Heart right ventricle (tissue), 16 donors: ENCODE measurements at regions not wholly inside any gene's neighbourhood (a gene's known extent, or its start where the extent isn't known, plus 50 kb on each side); places are given as distances from the start of the nearest gene placed in this dataset.

Source experiments
- ATAC-seq, 8 donors: fragments of 200-7000 bp; cut with Tn5 transposase; one replicate each; pipeline ENCODE4 v1.9.1; 2020; ENCODE audit warnings: mild to moderate bottlenecking in 8 of 8, moderate library complexity in 8 of 8, moderate number of reproducible peaks in 1 of 8
- DNase-seq, 2 donors: peaks; one replicate each; pipeline ENCODE4 v3.0.0-alpha.2; 2020
- H3K27ac ChIP-seq, 10 donors: fragments of 200-600 bp; sonication (generic) in 2 of 10; one replicate each; pipeline versions ENCODE4 v1.5.0 to v1.8.0; 2020 to 2022; ENCODE audit warnings: mild to moderate bottlenecking in 3 of 10
- H3K27me3 ChIP-seq, 7 donors: fragments of 200-600 bp; one replicate each; pipeline ENCODE4 v1.8.0; 2021 to 2022; ENCODE audit warnings: mild to moderate bottlenecking in 2 of 7
- H3K36me3 ChIP-seq, 9 donors: fragments of 200-600 bp; sonication (generic) in 1 of 9; one replicate each; pipeline versions ENCODE4 v1.5.0 to v1.8.0; 2020 to 2022; ENCODE audit warnings: mild to moderate bottlenecking in 2 of 9
- H3K4me1 ChIP-seq, 9 donors: fragments of 200-600 bp; sonication (generic) in 1 of 9; one replicate each; pipeline versions ENCODE4 v1.5.0 to v1.8.0; 2020 to 2022; ENCODE audit warnings: mild to moderate bottlenecking in 4 of 9
- H3K4me3 ChIP-seq, 10 donors: fragments of 200-600 bp; sonication (generic) in 2 of 10; one replicate each; pipeline versions ENCODE4 v1.5.0 to v1.8.0; 2020 to 2022; ENCODE audit warnings: mild to moderate bottlenecking in 7 of 10, moderate library complexity in 2 of 10
- H3K9me3 ChIP-seq, 11 donors: fragments of 200-600 bp in 10 of 11; sonication (generic) in 2 of 11; one replicate each; pipeline versions ENCODE4 v1.5.0 to v1.8.0; 2013 to 2022; ENCODE audit warnings: mild to moderate bottlenecking in 2 of 11, control low read depth in 1 of 11, moderate library complexity in 1 of 11
- WGBS, 2 donors: extraction: QIAGEN DNeasy Blood & Tissue Kit; methylation state at CpG; one replicate each; pipeline ENCODE4 v1.1.7; 2013; ENCODE audit warnings: inconsistent platforms in 1 of 2; 5-methylcytosine and 5-hydroxymethylcytosine counted together
- intact Hi-C, 10 donors: fragments of 100-400 bp; cut with DNase I; formaldehyde crosslinking; loops; one replicate each; pipeline versions ENCODE4 v1.11.1 to v1.14.2; 2022
- TF ChIP-seq, protein P1 (sequence below), 9 donors: fragments of 200-600 bp; sonication (generic) in 2 of 9; IDR thresholded peaks; one replicate each; pipeline versions ENCODE4 v1.5.0 to v1.8.0; 2021 to 2022; ENCODE audit warnings: antibody characterized with exemption in 9 of 9, mild to moderate bottlenecking in 5 of 9, moderate library complexity in 1 of 9
- donor health status: Arrhythmogenic right ventricular cardiomyopathy.
- donor health status: ischemic (EF 13 %, LVEDD 7.1; RV severe dilation, severe dysfunction).
- donor health status: healthy with polysubstance abuse.
- donor health status: DM: no; HTN: yes; CAD: no.
- donor health status: DM: no; HTN: no; CAD: no.
- donor health status: ischemic (EF 25% LVEDD 6.9; RV normal size, moderate dysfunction).
- donor health status: ischemic (EF 25% LVEDD 5.7; RV mildly dilated, moderate dysfunction).
- donor health status: healthy.
- donor health status: DM: yes; HTN: yes; CAD: no.
- donor health status: Ischemic cardiomyopathy.
- donor health status: ischemic (EF 35%, LVEDD 5.7; RV mildly dilated, moderate dysfunction).
- donor health status: nonischemic (EF 11% LVEDD 7.7; RV severe dilation, severe dysfunction).
- donor health status: DM: yes; HTN: yes; CAD: no.
- donor health status: PGD.
- donor health status: ischemic (EF 29% LVEDD 5.4; RV normal size, mild dysfunction).
- donor health status: nonischemic (EF 23%, LVEDD 6.1; RV moderate dilation, normal function).

DNA sequence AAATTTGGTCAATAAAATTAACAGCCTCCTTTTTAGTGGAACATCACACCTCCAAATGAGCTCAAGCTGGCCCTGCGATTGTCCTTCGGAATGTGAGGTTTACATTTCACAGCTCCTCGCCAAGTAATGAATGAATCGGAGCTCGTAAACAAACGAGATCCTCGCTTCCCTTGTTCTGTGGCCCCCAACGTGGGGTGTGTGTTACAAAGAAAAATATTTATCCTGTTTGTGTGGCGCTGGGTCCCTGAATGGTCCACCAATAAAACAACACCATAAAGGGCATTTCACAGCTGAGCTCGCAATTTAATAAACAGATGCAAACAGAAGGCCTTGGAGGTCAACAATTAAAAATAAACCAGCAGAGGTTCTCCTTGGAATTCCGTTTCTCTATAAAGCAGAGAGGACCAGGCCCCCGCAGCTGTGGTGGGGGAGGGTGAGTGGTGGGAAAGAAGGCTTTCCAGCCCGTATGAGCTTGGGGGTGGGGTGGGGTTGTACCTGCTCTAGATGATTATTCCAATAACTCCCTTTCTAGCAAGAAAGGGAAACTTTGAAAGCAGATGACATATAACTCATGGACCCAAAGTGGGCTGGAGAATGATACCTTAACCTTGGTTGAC lies 393.9 kb upstream of the SALL1 start:
- Histone ChIP-seq H3K9me3 (peaks cover 0 to 5% (median 0%) of the 10 kb centered on the region in 11 donors), H3K27ac (no peak overlapping the region), H3K4me1 (no peaks in the 10 kb centered on the region), H3K36me3 (no peaks in the 10 kb centered on the region), H3K4me3 (no peak overlapping the region), H3K27me3 (peaks cover 0 to 6% (median 0%) of the 10 kb centered on the region in 7 donors)
- no peak for ATAC-seq
- DNase-seq = no peak
- intact Hi-C loops = no loop called here
- WGBS, 2 donors = 19 to 20% methylated on average over 13 of the region's 13 CpGs
- TF ChIP-seq, protein P1, sequence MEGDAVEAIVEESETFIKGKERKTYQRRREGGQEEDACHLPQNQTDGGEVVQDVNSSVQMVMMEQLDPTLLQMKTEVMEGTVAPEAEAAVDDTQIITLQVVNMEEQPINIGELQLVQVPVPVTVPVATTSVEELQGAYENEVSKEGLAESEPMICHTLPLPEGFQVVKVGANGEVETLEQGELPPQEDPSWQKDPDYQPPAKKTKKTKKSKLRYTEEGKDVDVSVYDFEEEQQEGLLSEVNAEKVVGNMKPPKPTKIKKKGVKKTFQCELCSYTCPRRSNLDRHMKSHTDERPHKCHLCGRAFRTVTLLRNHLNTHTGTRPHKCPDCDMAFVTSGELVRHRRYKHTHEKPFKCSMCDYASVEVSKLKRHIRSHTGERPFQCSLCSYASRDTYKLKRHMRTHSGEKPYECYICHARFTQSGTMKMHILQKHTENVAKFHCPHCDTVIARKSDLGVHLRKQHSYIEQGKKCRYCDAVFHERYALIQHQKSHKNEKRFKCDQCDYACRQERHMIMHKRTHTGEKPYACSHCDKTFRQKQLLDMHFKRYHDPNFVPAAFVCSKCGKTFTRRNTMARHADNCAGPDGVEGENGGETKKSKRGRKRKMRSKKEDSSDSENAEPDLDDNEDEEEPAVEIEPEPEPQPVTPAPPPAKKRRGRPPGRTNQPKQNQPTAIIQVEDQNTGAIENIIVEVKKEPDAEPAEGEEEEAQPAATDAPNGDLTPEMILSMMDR (IDR thresholded peaks at IDR 0.05) = no peak

DNA sequence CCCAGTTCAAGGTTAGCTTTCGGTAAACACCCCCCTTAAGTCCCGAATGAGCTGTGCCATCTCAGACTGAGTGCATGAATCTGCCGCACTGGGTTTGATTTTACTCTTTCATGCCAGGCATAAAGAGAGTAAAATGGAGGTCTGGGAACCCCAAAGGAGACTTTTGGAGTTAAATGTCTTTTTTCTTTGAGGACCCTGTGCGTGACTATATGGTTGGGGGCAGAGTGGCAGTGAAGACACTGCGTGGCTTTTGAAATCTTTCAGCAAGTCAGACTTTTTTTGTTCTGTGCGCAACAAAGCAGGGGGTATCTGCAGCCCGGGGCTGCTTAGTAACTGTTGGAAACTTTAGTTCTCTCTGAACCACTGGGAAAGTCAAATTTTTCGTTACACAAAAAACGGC lies 392.9 kb upstream of the SALL1 start:
- 75 to 76% methylated on average over 9 of the region's 9 CpGs for WGBS, 2 donors
- H3K4me3 ChIP-seq = no peak overlapping the region
- TF ChIP-seq, protein P1 (IDR thresholded peaks at IDR 0.05) = no peak
- no peak overlapping the region for H3K27ac ChIP-seq
- intact Hi-C loops = no loop called here
- H3K4me1 ChIP-seq = no peaks in the 10 kb centered on the region
- DNase-seq (no peak), ATAC-seq (no peak)
- H3K36me3 ChIP-seq = no peaks in the 10 kb centered on the region
- peaks cover 0 to 6% (median 0%) of the 10 kb centered on the region in 7 donors for H3K27me3 ChIP-seq
- peaks cover 0 to 5% (median 0%) of the 10 kb centered on the region in 11 donors for H3K9me3 ChIP-seq

DNA sequence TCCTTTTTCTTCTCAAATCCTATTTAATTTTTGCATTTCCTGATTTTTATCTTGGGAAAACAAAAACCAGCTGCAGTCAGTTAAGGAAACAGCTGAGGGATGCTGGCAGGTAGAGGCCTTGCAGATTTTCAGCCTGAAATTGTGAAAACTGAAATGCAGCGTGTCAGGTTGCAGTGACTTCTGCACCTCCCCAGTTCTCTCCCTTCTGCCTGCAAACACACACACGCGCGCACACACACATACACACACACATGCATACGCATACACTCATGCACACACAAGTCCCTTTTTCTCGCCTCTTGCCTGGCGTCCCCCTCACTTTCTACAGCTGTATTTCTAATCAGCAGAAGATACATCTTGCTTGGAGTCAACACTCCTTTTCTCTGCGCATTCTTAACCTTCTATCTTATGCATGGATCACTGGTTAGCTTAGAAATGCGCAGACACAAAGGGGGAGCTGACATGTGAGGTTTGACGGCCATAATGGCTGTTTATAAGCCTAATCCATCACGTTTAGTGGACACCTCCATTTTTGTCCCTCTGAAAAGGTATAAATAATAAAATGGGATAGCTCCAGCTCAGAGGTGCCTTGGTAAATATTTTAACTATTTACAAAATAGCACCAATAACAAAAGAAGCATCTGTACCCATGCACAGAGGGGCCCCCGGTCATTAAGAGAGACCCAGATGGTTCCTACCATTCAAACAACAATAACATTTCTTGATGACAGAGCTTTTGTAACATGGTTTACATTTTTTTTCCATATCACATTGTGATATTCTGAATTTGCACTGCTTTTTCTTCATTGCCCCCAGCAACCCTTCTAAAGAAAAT lies 392.1 kb upstream of the SALL1 start:
- no peak for ATAC-seq
- H3K36me3 ChIP-seq = no peaks in the 10 kb centered on the region
- no peak for DNase-seq
- peaks cover 0 to 6% (median 0%) of the 10 kb centered on the region in 7 donors for H3K27me3 ChIP-seq
- intact Hi-C loops = no loop called here
- no peak overlapping the region for H3K27ac ChIP-seq
- no peaks in the 10 kb centered on the region for H3K4me1 ChIP-seq
- 40 to 54% methylated on average over 12 of the region's 12 CpGs for WGBS, 2 donors
- TF ChIP-seq, protein P1 (IDR thresholded peaks at IDR 0.05) = no peak
- H3K9me3 ChIP-seq = peaks cover 0 to 5% (median 0%) of the 10 kb centered on the region in 11 donors
- H3K4me3 ChIP-seq = no peak overlapping the region

DNA sequence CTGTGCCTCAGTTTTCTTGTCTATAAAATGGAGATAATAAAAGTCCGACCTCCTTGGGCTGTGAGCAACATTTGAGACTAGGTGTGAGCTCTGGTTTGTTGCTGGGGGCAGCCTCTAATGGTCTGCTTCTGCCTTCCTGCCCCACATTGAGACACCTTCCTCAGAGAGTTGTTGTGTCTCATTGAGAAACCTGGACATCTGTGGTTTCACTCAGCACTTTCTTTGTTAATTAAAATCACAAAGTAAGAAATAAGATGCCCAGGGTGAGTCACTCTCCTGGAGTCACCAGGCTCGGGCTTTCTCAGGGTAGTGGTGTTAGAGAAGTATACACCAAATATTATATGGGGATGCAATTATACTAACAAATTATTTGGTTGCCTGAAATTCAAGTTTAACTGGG lies 389.2 kb upstream of the SALL1 start:
- intact Hi-C loops = no loop called here
- peaks cover 0 to 3% (median 0%) of the 10 kb centered on the region in 7 donors for H3K27me3 ChIP-seq
- TF ChIP-seq, protein P1 (IDR thresholded peaks at IDR 0.05) = no peak
- no peaks in the 10 kb centered on the region for H3K36me3 ChIP-seq
- no peak overlapping the region for H3K4me3 ChIP-seq
- no peak for ATAC-seq
- no peak overlapping the region for H3K27ac ChIP-seq
- no peak for DNase-seq
- WGBS, 2 donors = 59 to 61% methylated on average over 2 of the region's 2 CpGs
- H3K9me3 ChIP-seq = no peaks in the 10 kb centered on the region
- H3K4me1 ChIP-seq = no peaks in the 10 kb centered on the region
